ENCODE measurements at regions not wholly inside any gene's neighbourhood (a gene's known extent, or its start where the extent isn't known, plus 50 kb on each side); places are given as distances from the start of the nearest gene placed in this dataset.

GRCh38 chr18:39806525-39806924 lies 2148.5 kb upstream of the PIK3C3 start:
- H3K4me1 ChIP-seq (ENCODE audit: control insufficient read depth, insufficient read depth, low read length, poor library complexity, severe bottlenecking), result no peaks in the 10 kb centered on the region
- no peak overlapping the region for H3K27ac ChIP-seq (ENCODE audit: insufficient read depth, low read length, poor library complexity, severe bottlenecking)
- H3K4me3 ChIP-seq (ENCODE audit: insufficient read depth, low read depth, low read length, poor library complexity, severe bottlenecking), result no peak overlapping the region
- no peaks in the 10 kb centered on the region for H3K36me3 ChIP-seq (ENCODE audit: control insufficient read depth, insufficient read depth, low read length)
- no peak for DNase-seq
- no peaks in the 10 kb centered on the region for H3K27me3 ChIP-seq (replicated peaks; ENCODE audit: control insufficient read depth, insufficient read depth, low read length, poor library complexity, severe bottlenecking)
- peaks cover 9% of the 10 kb centered on the region for H3K9me3 ChIP-seq (ENCODE audit: control insufficient read depth, low read length)

DNA sequence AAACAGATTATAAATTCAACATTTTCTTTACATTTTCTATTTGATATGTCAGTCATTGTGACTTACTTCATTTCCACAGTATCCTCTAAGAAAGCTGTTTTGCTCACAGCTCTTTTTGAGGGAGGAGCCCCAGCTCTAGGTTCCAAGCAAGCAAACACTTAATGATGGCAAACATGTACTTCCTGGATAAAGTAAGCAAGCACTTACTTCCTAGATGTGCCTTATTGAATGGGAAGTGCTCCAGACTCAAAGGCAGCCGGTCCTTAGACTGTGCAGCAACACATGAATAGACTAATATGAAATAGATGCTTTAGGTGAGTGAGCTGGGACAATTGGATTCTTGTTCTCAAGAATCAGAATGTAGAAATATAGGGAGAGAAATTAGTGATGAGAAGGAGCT lies 2149.8 kb upstream of the PIK3C3 start:
- H3K27ac ChIP-seq (ENCODE audit: insufficient read depth, low read length, poor library complexity, severe bottlenecking), result no peak overlapping the region
- H3K4me3 ChIP-seq (ENCODE audit: insufficient read depth, low read depth, low read length, poor library complexity, severe bottlenecking), result no peak overlapping the region
- peaks cover 12% of the 10 kb centered on the region for H3K9me3 ChIP-seq (ENCODE audit: control insufficient read depth, low read length)
- no peaks in the 10 kb centered on the region for H3K36me3 ChIP-seq (ENCODE audit: control insufficient read depth, insufficient read depth, low read length)
- no peaks in the 10 kb centered on the region for H3K4me1 ChIP-seq (ENCODE audit: control insufficient read depth, insufficient read depth, low read length, poor library complexity, severe bottlenecking)
- H3K27me3 ChIP-seq (replicated peaks; ENCODE audit: control insufficient read depth, insufficient read depth, low read length, poor library complexity, severe bottlenecking), result no peaks in the 10 kb centered on the region
- no peak for DNase-seq

- Histone ChIP-seq H3K4me3 (ENCODE audit: insufficient read depth, low read depth, low read length, poor library complexity, severe bottlenecking) (no peak overlapping the region), H3K27me3 (replicated peaks; ENCODE audit: control insufficient read depth, insufficient read depth, low read length, poor library complexity, severe bottlenecking) (no peaks in the 10 kb centered on the region), H3K9me3 (ENCODE audit: control insufficient read depth, low read length) (peaks cover 12% of the 10 kb centered on the region), H3K36me3 (ENCODE audit: control insufficient read depth, insufficient read depth, low read length) (no peaks in the 10 kb centered on the region), H3K27ac (ENCODE audit: insufficient read depth, low read length, poor library complexity, severe bottlenecking) (no peak overlapping the region), H3K4me1 (ENCODE audit: control insufficient read depth, insufficient read depth, low read length, poor library complexity, severe bottlenecking) (no peaks in the 10 kb centered on the region)
- no peak for DNase-seq
Measured at GRCh38 chr18:39802648-39803229, 2152.3 kb upstream of the PIK3C3 start.

GRCh38 chr18:39801848-39802247 lies 2153.2 kb upstream of the PIK3C3 start:
- H3K27ac ChIP-seq (ENCODE audit: insufficient read depth, low read length, poor library complexity, severe bottlenecking), result no peak overlapping the region
- no peaks in the 10 kb centered on the region for H3K27me3 ChIP-seq (replicated peaks; ENCODE audit: control insufficient read depth, insufficient read depth, low read length, poor library complexity, severe bottlenecking)
- DNase-seq, result no peak
- no peak overlapping the region for H3K4me3 ChIP-seq (ENCODE audit: insufficient read depth, low read depth, low read length, poor library complexity, severe bottlenecking)
- no peaks in the 10 kb centered on the region for H3K4me1 ChIP-seq (ENCODE audit: control insufficient read depth, insufficient read depth, low read length, poor library complexity, severe bottlenecking)
- peaks cover 12% of the 10 kb centered on the region for H3K9me3 ChIP-seq (ENCODE audit: control insufficient read depth, low read length)
- no peaks in the 10 kb centered on the region for H3K36me3 ChIP-seq (ENCODE audit: control insufficient read depth, insufficient read depth, low read length)

DNA sequence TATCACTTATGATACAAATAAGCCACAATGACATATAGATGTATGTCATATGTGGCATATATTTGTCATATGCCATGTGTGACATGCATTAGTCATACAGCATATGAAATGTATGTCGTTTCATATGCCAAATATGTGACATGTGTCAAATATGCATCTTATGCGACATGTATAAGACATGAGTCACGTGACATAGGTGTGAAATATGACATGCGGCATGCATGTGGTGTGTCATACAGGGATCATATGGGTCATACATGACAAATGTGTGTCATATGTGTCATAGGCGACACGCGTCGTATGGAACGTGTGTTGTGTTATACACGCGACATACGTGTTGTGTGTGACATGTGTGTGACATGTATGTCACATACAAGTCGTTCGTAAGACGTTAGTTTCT lies 2154.0 kb upstream of the PIK3C3 start:
- H3K4me1 ChIP-seq (ENCODE audit: control insufficient read depth, insufficient read depth, low read length, poor library complexity, severe bottlenecking), result no peaks in the 10 kb centered on the region

DNA sequence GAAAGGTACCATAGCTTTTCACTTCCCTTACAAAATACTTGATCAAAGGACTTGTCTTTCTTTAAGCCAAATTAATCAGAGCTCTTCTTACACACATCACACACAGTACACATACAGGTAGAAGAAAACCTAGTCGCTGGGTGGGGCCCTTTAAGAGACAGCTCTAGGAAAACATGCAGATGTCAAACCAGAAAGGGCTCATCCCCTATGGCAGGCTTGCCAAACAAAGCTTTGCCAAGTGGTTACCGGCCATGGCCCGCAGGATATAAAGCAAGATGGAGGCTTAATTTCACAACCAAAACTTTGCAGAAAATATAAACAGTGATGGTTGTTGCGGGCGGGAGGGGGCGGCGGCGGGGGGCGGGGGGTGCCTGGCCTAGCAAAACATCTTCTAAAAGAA lies 2156.0 kb upstream of the PIK3C3 start:
- Histone ChIP-seq H3K27ac (ENCODE audit: insufficient read depth, low read length, poor library complexity, severe bottlenecking) (no peak overlapping the region), H3K4me3 (ENCODE audit: insufficient read depth, low read depth, low read length, poor library complexity, severe bottlenecking) (no peak overlapping the region), H3K9me3 (ENCODE audit: control insufficient read depth, low read length) (peaks cover 12% of the 10 kb centered on the region), H3K4me1 (ENCODE audit: control insufficient read depth, insufficient read depth, low read length, poor library complexity, severe bottlenecking) (no peaks in the 10 kb centered on the region), H3K36me3 (ENCODE audit: control insufficient read depth, insufficient read depth, low read length) (no peaks in the 10 kb centered on the region), H3K27me3 (replicated peaks; ENCODE audit: control insufficient read depth, insufficient read depth, low read length, poor library complexity, severe bottlenecking) (no peaks in the 10 kb centered on the region)
- DNase-seq, result no peak

More for the DNA sequence above, 2154.0 kb upstream of the PIK3C3 start:
- no peak overlapping the region for H3K27ac ChIP-seq (ENCODE audit: insufficient read depth, low read length, poor library complexity, severe bottlenecking)
- no peak overlapping the region for H3K4me3 ChIP-seq (ENCODE audit: insufficient read depth, low read depth, low read length, poor library complexity, severe bottlenecking)
- no peaks in the 10 kb centered on the region for H3K36me3 ChIP-seq (ENCODE audit: control insufficient read depth, insufficient read depth, low read length)
- H3K27me3 ChIP-seq (replicated peaks; ENCODE audit: control insufficient read depth, insufficient read depth, low read length, poor library complexity, severe bottlenecking), result no peaks in the 10 kb centered on the region
- peaks cover 12% of the 10 kb centered on the region for H3K9me3 ChIP-seq (ENCODE audit: control insufficient read depth, low read length)
- DNase-seq, result no peak

DNA sequence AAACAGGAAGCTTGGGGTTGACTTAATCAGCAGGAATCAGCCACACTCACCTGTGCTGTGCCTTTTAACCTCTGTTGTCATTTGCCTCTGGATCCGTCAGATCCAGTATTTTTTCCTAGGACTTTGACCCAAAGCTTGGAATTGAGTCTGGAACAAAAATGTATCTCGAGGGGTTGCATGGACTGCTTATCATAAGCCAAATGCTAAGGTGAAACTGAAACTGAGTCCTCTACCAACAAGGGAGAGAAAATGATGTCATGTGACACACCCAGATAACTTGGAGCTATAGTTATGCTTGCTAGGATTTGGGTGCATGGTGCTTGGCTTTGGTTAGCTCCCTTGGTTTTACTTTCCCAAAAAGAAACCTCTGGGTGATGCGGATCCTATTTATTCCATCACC lies 2158.6 kb upstream of the PIK3C3 start:
- no peaks in the 10 kb centered on the region for H3K36me3 ChIP-seq (ENCODE audit: control insufficient read depth, insufficient read depth, low read length)
- peaks cover 3% of the 10 kb centered on the region for H3K9me3 ChIP-seq (ENCODE audit: control insufficient read depth, low read length)
- H3K27ac ChIP-seq (ENCODE audit: insufficient read depth, low read length, poor library complexity, severe bottlenecking), result no peak overlapping the region
- H3K4me1 ChIP-seq (ENCODE audit: control insufficient read depth, insufficient read depth, low read length, poor library complexity, severe bottlenecking), result no peaks in the 10 kb centered on the region
- no peak for DNase-seq
- H3K27me3 ChIP-seq (replicated peaks; ENCODE audit: control insufficient read depth, insufficient read depth, low read length, poor library complexity, severe bottlenecking), result no peaks in the 10 kb centered on the region
- H3K4me3 ChIP-seq (ENCODE audit: insufficient read depth, low read depth, low read length, poor library complexity, severe bottlenecking), result no peak overlapping the region

DNA sequence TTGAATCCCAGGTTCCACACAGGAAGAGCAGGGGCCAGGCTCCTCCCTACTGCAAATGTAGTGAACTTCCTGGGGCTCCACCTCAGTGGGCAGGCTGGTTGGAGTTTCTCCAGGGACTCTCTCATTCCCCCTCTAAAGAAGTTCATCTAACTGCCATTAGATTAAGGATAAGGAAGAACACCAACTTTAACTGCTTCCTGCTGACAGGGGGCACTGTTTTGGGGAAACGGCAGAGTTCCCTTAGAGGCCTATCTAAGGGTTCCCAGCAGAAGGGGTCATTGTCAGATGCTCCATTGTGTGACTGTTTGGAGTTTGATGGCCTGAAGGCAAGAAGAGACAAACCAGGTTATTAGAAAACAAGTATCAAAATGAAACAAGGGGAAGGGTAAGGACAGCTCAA lies 2159.7 kb upstream of the PIK3C3 start:
- Histone ChIP-seq H3K27me3 (replicated peaks; ENCODE audit: control insufficient read depth, insufficient read depth, low read length, poor library complexity, severe bottlenecking) (no peaks in the 10 kb centered on the region), H3K36me3 (ENCODE audit: control insufficient read depth, insufficient read depth, low read length) (no peaks in the 10 kb centered on the region), H3K4me3 (ENCODE audit: insufficient read depth, low read depth, low read length, poor library complexity, severe bottlenecking) (no peak overlapping the region), H3K4me1 (ENCODE audit: control insufficient read depth, insufficient read depth, low read length, poor library complexity, severe bottlenecking) (no peaks in the 10 kb centered on the region), H3K9me3 (ENCODE audit: control insufficient read depth, low read length) (no peaks in the 10 kb centered on the region), H3K27ac (ENCODE audit: insufficient read depth, low read length, poor library complexity, severe bottlenecking) (no peak overlapping the region)
- DNase-seq, result no peak

GRCh38 chr18:39793609-39794008 lies 2161.4 kb upstream of the PIK3C3 start:
- H3K4me1 ChIP-seq (ENCODE audit: control insufficient read depth, insufficient read depth, low read length, poor library complexity, severe bottlenecking), result no peaks in the 10 kb centered on the region
- no peak for DNase-seq
- no peak overlapping the region for H3K4me3 ChIP-seq (ENCODE audit: insufficient read depth, low read depth, low read length, poor library complexity, severe bottlenecking)
- H3K27ac ChIP-seq (ENCODE audit: insufficient read depth, low read length, poor library complexity, severe bottlenecking), result no peak overlapping the region
- no peaks in the 10 kb centered on the region for H3K36me3 ChIP-seq (ENCODE audit: control insufficient read depth, insufficient read depth, low read length)
- H3K27me3 ChIP-seq (replicated peaks; ENCODE audit: control insufficient read depth, insufficient read depth, low read length, poor library complexity, severe bottlenecking), result no peaks in the 10 kb centered on the region
- no peaks in the 10 kb centered on the region for H3K9me3 ChIP-seq (ENCODE audit: control insufficient read depth, low read length)

- Histone ChIP-seq H3K4me1 (ENCODE audit: control insufficient read depth, insufficient read depth, low read length, poor library complexity, severe bottlenecking) (no peaks in the 10 kb centered on the region), H3K27me3 (replicated peaks; ENCODE audit: control insufficient read depth, insufficient read depth, low read length, poor library complexity, severe bottlenecking) (no peaks in the 10 kb centered on the region), H3K27ac (ENCODE audit: insufficient read depth, low read length, poor library complexity, severe bottlenecking) (no peak overlapping the region), H3K9me3 (ENCODE audit: control insufficient read depth, low read length) (no peaks in the 10 kb centered on the region), H3K36me3 (ENCODE audit: control insufficient read depth, insufficient read depth, low read length) (no peaks in the 10 kb centered on the region), H3K4me3 (ENCODE audit: insufficient read depth, low read depth, low read length, poor library complexity, severe bottlenecking) (no peak overlapping the region)
- DNase-seq, result no peak
Measured at GRCh38 chr18:39788383-39788782, 2166.7 kb upstream of the PIK3C3 start.

Data from effector memory CD4-positive, alpha-beta T cell (primary cell).